H1 (cell line): ENCODE measurements at regions not wholly inside any gene's neighbourhood (a gene's known extent, or its start where the extent isn't known, plus 50 kb on each side); places are given as distances from the start of the nearest gene placed in this dataset.

Experiments
- CTCF ChIA-PET: fragments of 300-600 bp; sonication (Branson Sonifier 250); formaldehyde crosslinking; loops from one replicate; lab custom pipeline; 2021; ENCODE audit not compliant: partially characterized antibody; lab: Charles Lee
- POLR2A ChIA-PET: fragments of 300-600 bp; sonication (Branson Sonifier 250); formaldehyde crosslinking; loops from one replicate; lab custom pipeline; 2021; ENCODE audit warnings: inconsistent platforms; ENCODE audit not compliant: partially characterized antibody; lab: Charles Lee
- DNase-seq, 2 experiments: peaks; one replicate each; pipeline versions ENCODE4 v3.0.0 to v3.0.0-alpha.2; 2010 to 2022; ENCODE audit warnings: low spot score in 2 of 2, low read depth in 1 of 2, mixed read lengths in 1 of 2
- FAIRE-seq: peaks from 2 replicates; lab custom pipeline; 2011; peaks lifted over from hg19 to GRCh38; lab: Jason Lieb, UNC
- H2AFZ ChIP-seq: 2 replicates; pipeline ENCODE4 v1.8.1; 2012; ENCODE audit warnings: low read length, inconsistent platforms
- H2AK5ac ChIP-seq: 2 replicates; pipeline ENCODE4 v1.6.1; 2013; ENCODE audit warnings: low read depth, low read length
- H2BK120ac ChIP-seq: replicated peaks from 2 replicates; pipeline ENCODE3; 2013; ENCODE audit warnings: low read depth, low read length, inconsistent platforms
- H2BK12ac ChIP-seq: 2 replicates; pipeline ENCODE4 v1.6.1; 2013; ENCODE audit warnings: low read depth, low read length
- H2BK15ac ChIP-seq: 2 replicates; pipeline ENCODE4 v1.6.1; 2013; ENCODE audit warnings: low read length
- H2BK20ac ChIP-seq: 2 replicates; pipeline ENCODE4 v1.6.1; 2013; ENCODE audit warnings: low read length
- H2BK5ac ChIP-seq: 2 replicates; pipeline ENCODE4 v1.6.1; 2013; ENCODE audit warnings: low read depth, low read length
- H3K14ac ChIP-seq: 2 replicates; pipeline ENCODE4 v1.6.1; 2013; ENCODE audit warnings: inconsistent platforms; ENCODE audit not compliant: insufficient read length
- H3K18ac ChIP-seq: 2 replicates; pipeline ENCODE4 v1.6.1; 2013; ENCODE audit warnings: low read length; ENCODE audit errors: extremely low read depth
- H3K23ac ChIP-seq: 2 replicates; pipeline ENCODE4 v1.6.1; 2013; ENCODE audit warnings: inconsistent platforms; ENCODE audit not compliant: insufficient read length
- H3K23me2 ChIP-seq: 2 replicates; pipeline ENCODE4 v1.6.1; 2013; ENCODE audit warnings: low read depth, low read length
- H3K27ac ChIP-seq: 2 replicates; pipeline ENCODE4 v1.6.1; 2011; ENCODE audit warnings: low read depth, low read length, inconsistent platforms
- H3K27me3 ChIP-seq, 4 experiments: replicated peaks in 1 of 4; 1 replicate in 1 of 4; 2 replicates in 3 of 4; pipeline versions ENCODE4 v1.6.1 to v1.8.1; 2011 to 2013; ENCODE audit warnings: low read length in 3 of 4, mild to moderate bottlenecking in 3 of 4, inconsistent platforms in 2 of 4, mixed read lengths in 2 of 4, moderate library complexity in 1 of 4; ENCODE audit not compliant: control insufficient read depth in 3 of 4, insufficient read depth in 3 of 4; ENCODE audit errors: extremely low read depth in 1 of 4
- H3K36me3 ChIP-seq, 4 experiments: 2 replicates each; pipeline versions ENCODE4 v1.6.1 to v1.8.1; 2011 to 2013; ENCODE audit warnings: mild to moderate bottlenecking in 4 of 4, low read length in 3 of 4, moderate library complexity in 2 of 4, control low read depth in 1 of 4, inconsistent platforms in 1 of 4; ENCODE audit not compliant: insufficient read depth in 4 of 4, control insufficient read depth in 2 of 4
- H3K4ac ChIP-seq: replicated peaks from 2 replicates; pipeline ENCODE3; 2013; ENCODE audit warnings: low read length, low read depth, mixed read lengths, inconsistent platforms; ENCODE audit not compliant: insufficient read length
- H3K4me1 ChIP-seq, 4 experiments: replicated peaks in 1 of 4; 1 replicate in 1 of 4; 2 replicates in 3 of 4; pipeline versions ENCODE4 v1.6.1 to v1.8.1; 2011 to 2013; ENCODE audit warnings: low read length in 3 of 4, inconsistent platforms in 2 of 4, mixed read lengths in 1 of 4; ENCODE audit not compliant: insufficient read depth in 4 of 4, control insufficient read depth in 3 of 4
- H3K4me2 ChIP-seq, 2 experiments: 2 replicates each; pipeline versions ENCODE4 v1.6.1 to v1.8.1; 2011 to 2013; ENCODE audit warnings: low read depth in 2 of 2, low read length in 2 of 2, control low read depth in 1 of 2, inconsistent platforms in 1 of 2, mild to moderate bottlenecking in 1 of 2; ENCODE audit not compliant: insufficient read depth in 1 of 2
- H3K4me3 ChIP-seq, 4 experiments: fragments of 200-600, 300-600 bp in 1 of 4; sonication (generic), shearing (Covaris generic), sonication (Bioruptor Twin) in 1 of 4; 2 replicates each; pipeline versions ENCODE4 v1.5.1 to v1.8.1; 2011 to 2016; ENCODE audit warnings: low read length in 4 of 4, low read depth in 3 of 4, control low read depth in 2 of 4, inconsistent platforms in 2 of 4, mild to moderate bottlenecking in 2 of 4, mixed read lengths in 1 of 4, moderate library complexity in 1 of 4; ENCODE audit not compliant: insufficient read depth in 2 of 4; ENCODE audit errors: extremely low read depth in 1 of 4
- H3K56ac ChIP-seq: replicated peaks from 2 replicates; pipeline ENCODE3; 2013; ENCODE audit warnings: low read depth, mild to moderate bottlenecking, mixed read lengths, low read length, inconsistent platforms; ENCODE audit not compliant: insufficient read length
- H3K79me1 ChIP-seq: 2 replicates; pipeline ENCODE4 v1.6.1; 2013; ENCODE audit warnings: low read depth, low read length, control low read depth
- H3K79me2 ChIP-seq, 2 experiments: 2 replicates each; pipeline versions ENCODE4 v1.6.1 to v1.8.1; 2012 to 2013; ENCODE audit warnings: low read length in 2 of 2, mild to moderate bottlenecking in 2 of 2, inconsistent platforms in 1 of 2; ENCODE audit not compliant: insufficient read depth in 2 of 2, control insufficient read depth in 1 of 2
- H3K9ac ChIP-seq, 4 experiments: replicated peaks in 1 of 4; 1 replicate in 1 of 4; 2 replicates in 3 of 4; pipeline versions ENCODE4 v1.6.1 to v1.8.1; 2011 to 2013; ENCODE audit warnings: low read depth in 3 of 4, low read length in 3 of 4, control low read depth in 2 of 4, mild to moderate bottlenecking in 2 of 4, moderate library complexity in 2 of 4, inconsistent platforms in 1 of 4; ENCODE audit errors: extremely low read depth in 1 of 4
- H3K9me3 ChIP-seq, 2 experiments: 2 replicates each; pipeline versions ENCODE4 v1.6.1 to v1.8.1; 2012 to 2013; ENCODE audit warnings: mild to moderate bottlenecking in 2 of 2, moderate library complexity in 2 of 2, control low read depth in 1 of 2, inconsistent platforms in 1 of 2, low read depth in 1 of 2, low read length in 1 of 2, mixed read lengths in 1 of 2; ENCODE audit not compliant: insufficient read depth in 2 of 2
- H4K20me1 ChIP-seq, 2 experiments: replicated peaks in 1 of 2; 2 replicates each; pipeline versions ENCODE3 to v1.8.1; 2011 to 2013; ENCODE audit warnings: inconsistent platforms in 2 of 2, low read length in 2 of 2, mild to moderate bottlenecking in 1 of 2; ENCODE audit not compliant: insufficient read depth in 2 of 2, control insufficient read depth in 1 of 2
- H4K5ac ChIP-seq: 2 replicates; pipeline ENCODE4 v1.6.1; 2013; ENCODE audit warnings: low read length, low read depth, mixed read lengths, inconsistent platforms; ENCODE audit not compliant: insufficient read length
- H4K8ac ChIP-seq: 2 replicates; pipeline ENCODE4 v1.8.0; 2013; ENCODE audit warnings: mild to moderate bottlenecking, moderate library complexity, low read length, inconsistent platforms; ENCODE audit not compliant: insufficient read depth; ENCODE audit errors: extremely low read depth
- H4K91ac ChIP-seq: replicated peaks from 2 replicates; pipeline ENCODE3; 2013; ENCODE audit warnings: low read length, mixed read lengths, inconsistent platforms; ENCODE audit not compliant: insufficient read length
- TAF1 ChIP-seq: IDR thresholded peaks from 2 replicates; pipeline ENCODE4 v1.6.1; 2011; ENCODE audit warnings: mild to moderate bottlenecking, low read depth, low read length
- WGBS, 2 experiments: shearing (Covaris generic) in 1 of 2; methylation state at CpG; one replicate each; pipeline versions ENCODE4 v1.1.6 to v1.1.7; 2013 to 2015; ENCODE audit warnings: low lambda C conversion rate in 2 of 2, mixed read lengths in 2 of 2, inconsistent platforms in 1 of 2, low coverage in 1 of 2, missing lambda C conversion rate in 1 of 2; ENCODE audit not compliant: insufficient replicate concordance in 2 of 2, insufficient coverage in 1 of 2, insufficient read length in 1 of 2; ENCODE audit errors: extremely low coverage in 1 of 2, missing lambda C conversion rate in 1 of 2; 5-methylcytosine and 5-hydroxymethylcytosine counted together

GRCh38 chr3:132124651-132125284, 90.0 kb upstream of the CPNE4 start:
- no peak overlapping the region for H3K4me2 ChIP-seq
- no peak overlapping the region for H2BK15ac ChIP-seq
- no peaks in the 10 kb centered on the region for H3K4me1 ChIP-seq
- H3K27me3 ChIP-seq, result peaks cover 0 to 1% (median 0%) of the 10 kb centered on the region in 4 experiments; a peak in 1 of 7 replicates
- H3K9ac ChIP-seq, result no peak overlapping the region
- no peaks in the 10 kb centered on the region for H3K79me2 ChIP-seq
- H2BK20ac ChIP-seq, result no peak overlapping the region
- no peak overlapping the region for H2BK120ac ChIP-seq
- no peak overlapping the region for H3K4me3 ChIP-seq
- no peaks in the 10 kb centered on the region for H3K36me3 ChIP-seq
- no peak overlapping the region for H4K91ac ChIP-seq
- H3K56ac ChIP-seq, result no peak overlapping the region
- no peak overlapping the region for H3K4ac ChIP-seq
- no peak overlapping the region for H2AFZ ChIP-seq
- no peak overlapping the region for H3K27ac ChIP-seq
- DNase-seq (no peak), FAIRE-seq (no peak)
- no peak overlapping the region for H3K14ac ChIP-seq
- CTCF ChIA-PET, result interaction anchor here (0.7 kb wide), 1 partner anchor 86 kb away, joined by 3 read pairs; no protein-coding TSS in a partner anchor
- no peak overlapping the region for H3K23ac ChIP-seq
- H4K20me1 ChIP-seq, result no peaks in the 10 kb centered on the region
- no peak overlapping the region for H3K18ac ChIP-seq
- H4K5ac ChIP-seq, result no peak overlapping the region
- H2AK5ac ChIP-seq, result no peak overlapping the region
- H4K8ac ChIP-seq, result no peak overlapping the region
- POLR2A ChIA-PET, result no interaction called here
- H3K23me2 ChIP-seq, result no peaks in the 10 kb centered on the region
- no peak overlapping the region for H2BK12ac ChIP-seq
- no peak overlapping the region for H2BK5ac ChIP-seq
- no peaks in the 10 kb centered on the region for H3K9me3 ChIP-seq
- WGBS, 2 experiments, result 87% methylated on average over 4 of the region's 4 CpGs; no CpG with 5 or more reads in 1 of the 2 experiments
- H3K79me1 ChIP-seq, result no peaks in the 10 kb centered on the region
- no peak for TF ChIP-seq TAF1
